ENCODE measurements at regions not wholly inside any gene's neighbourhood (a gene's known extent, or its start where the extent isn't known, plus 50 kb on each side); places are given as distances from the start of the nearest gene placed in this dataset.

- H3K4me3 ChIP-seq (ENCODE audit: low read depth, low read length), result no peak overlapping the region
- H3K27me3 ChIP-seq (ENCODE audit: control insufficient read depth, insufficient read depth, low read length), result no peaks in the 10 kb centered on the region
- POLR2A ChIA-PET, result no interaction called here
- CTCF ChIA-PET, result no interaction called here
- no peaks in the 10 kb centered on the region for H3K36me3 ChIP-seq (ENCODE audit: control insufficient read depth, insufficient read depth, low read length)
- DNase-seq (ENCODE audit: low read depth), result no peak
- no peak for TF ChIP-seq CTCF (IDR thresholded peaks at IDR 0.05; ENCODE audit: insufficient read depth, low read depth, low read length)
Observed at GRCh38 chr6:134368670-134369069, 50.8 kb upstream of the SGK1 start.

All from BJ (cell line).